ENCODE measurements at regions not wholly inside any gene's neighbourhood (a gene's known extent, or its start where the extent isn't known, plus 50 kb on each side); places are given as distances from the start of the nearest gene placed in this dataset.

DNA sequence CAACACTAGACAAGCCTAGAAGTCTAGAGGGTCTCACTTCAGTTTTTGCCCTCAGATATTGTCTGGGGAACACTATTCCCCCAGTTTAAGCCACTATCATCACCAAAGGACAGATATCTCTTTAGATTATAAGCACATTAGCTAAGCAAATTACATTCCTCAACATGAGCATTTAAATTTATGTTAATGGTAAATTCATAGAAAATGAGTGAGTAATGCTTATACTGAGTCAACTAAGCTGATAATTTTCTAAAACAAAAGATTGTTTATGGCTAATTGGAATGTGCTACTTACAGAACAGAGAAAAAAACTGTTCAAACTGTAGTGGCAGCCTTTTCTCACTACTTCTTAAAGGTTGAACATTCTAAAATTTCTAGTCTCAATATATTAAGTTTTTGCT is 290.2 kb downstream of the SLITRK1 start:
- TF ChIP-seq, protein P1, sequence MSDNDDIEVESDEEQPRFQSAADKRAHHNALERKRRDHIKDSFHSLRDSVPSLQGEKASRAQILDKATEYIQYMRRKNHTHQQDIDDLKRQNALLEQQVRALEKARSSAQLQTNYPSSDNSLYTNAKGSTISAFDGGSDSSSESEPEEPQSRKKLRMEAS (IDR thresholded peaks at IDR 0.05; ENCODE audit: low read depth, low read length) = no peak
- TF ChIP-seq, protein P2, sequence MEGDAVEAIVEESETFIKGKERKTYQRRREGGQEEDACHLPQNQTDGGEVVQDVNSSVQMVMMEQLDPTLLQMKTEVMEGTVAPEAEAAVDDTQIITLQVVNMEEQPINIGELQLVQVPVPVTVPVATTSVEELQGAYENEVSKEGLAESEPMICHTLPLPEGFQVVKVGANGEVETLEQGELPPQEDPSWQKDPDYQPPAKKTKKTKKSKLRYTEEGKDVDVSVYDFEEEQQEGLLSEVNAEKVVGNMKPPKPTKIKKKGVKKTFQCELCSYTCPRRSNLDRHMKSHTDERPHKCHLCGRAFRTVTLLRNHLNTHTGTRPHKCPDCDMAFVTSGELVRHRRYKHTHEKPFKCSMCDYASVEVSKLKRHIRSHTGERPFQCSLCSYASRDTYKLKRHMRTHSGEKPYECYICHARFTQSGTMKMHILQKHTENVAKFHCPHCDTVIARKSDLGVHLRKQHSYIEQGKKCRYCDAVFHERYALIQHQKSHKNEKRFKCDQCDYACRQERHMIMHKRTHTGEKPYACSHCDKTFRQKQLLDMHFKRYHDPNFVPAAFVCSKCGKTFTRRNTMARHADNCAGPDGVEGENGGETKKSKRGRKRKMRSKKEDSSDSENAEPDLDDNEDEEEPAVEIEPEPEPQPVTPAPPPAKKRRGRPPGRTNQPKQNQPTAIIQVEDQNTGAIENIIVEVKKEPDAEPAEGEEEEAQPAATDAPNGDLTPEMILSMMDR (IDR thresholded peaks at IDR 0.05; ENCODE audit: low read depth, low read length) = no peak
- TF ChIP-seq POLR2A (IDR thresholded peaks at IDR 0.05; ENCODE audit: extremely low read depth, insufficient read length) = no peak
- TF ChIP-seq MYC (IDR thresholded peaks at IDR 0.05; ENCODE audit: low read depth, low read length) = no peak
